A549 (cell line): ENCODE measurements at regions not wholly inside any gene's neighbourhood (a gene's known extent, or its start where the extent isn't known, plus 50 kb on each side); places are given as distances from the start of the nearest gene placed in this dataset.

ENCODE experiments used
- NR3C1 ChIP-seq: fragments of >200 bp; sonication (Bioruptor Twin); formaldehyde crosslinking; IDR thresholded peaks from 3 replicates; pipeline ENCODE4 v1.6.1; 2017
- TF ChIP-seq, protein P1 (sequence below): fragments of >200 bp; sonication (Bioruptor Twin); formaldehyde crosslinking; IDR thresholded peaks from 3 replicates; pipeline ENCODE4 v1.5.1; 2016

DNA sequence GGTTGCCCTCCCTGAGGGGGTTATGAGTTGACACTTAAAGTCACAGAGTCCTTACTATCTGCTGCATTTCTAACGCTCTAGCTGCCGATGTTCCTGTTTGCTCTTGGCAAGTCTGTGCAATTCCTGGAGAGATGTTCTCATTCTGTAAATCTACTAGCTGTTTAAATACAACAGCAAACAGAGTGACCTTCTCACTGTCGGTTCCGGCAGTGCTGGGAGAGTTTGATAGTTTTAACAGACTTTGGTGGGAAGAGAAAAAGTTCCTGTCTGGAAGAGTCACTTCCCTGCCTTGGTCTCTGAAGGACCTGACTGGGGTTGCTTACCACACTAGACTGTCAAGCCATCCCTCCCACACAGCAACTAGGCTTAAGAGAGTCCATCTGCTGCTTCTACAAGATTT is 63.3 kb upstream of the ELMO1 start:
- no peak for TF ChIP-seq NR3C1
- TF ChIP-seq, protein P1, sequence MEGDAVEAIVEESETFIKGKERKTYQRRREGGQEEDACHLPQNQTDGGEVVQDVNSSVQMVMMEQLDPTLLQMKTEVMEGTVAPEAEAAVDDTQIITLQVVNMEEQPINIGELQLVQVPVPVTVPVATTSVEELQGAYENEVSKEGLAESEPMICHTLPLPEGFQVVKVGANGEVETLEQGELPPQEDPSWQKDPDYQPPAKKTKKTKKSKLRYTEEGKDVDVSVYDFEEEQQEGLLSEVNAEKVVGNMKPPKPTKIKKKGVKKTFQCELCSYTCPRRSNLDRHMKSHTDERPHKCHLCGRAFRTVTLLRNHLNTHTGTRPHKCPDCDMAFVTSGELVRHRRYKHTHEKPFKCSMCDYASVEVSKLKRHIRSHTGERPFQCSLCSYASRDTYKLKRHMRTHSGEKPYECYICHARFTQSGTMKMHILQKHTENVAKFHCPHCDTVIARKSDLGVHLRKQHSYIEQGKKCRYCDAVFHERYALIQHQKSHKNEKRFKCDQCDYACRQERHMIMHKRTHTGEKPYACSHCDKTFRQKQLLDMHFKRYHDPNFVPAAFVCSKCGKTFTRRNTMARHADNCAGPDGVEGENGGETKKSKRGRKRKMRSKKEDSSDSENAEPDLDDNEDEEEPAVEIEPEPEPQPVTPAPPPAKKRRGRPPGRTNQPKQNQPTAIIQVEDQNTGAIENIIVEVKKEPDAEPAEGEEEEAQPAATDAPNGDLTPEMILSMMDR, result no peak
